Mesothelial cell of epicardium (in vitro differentiated cells): ENCODE measurements at regions not wholly inside any gene's neighbourhood (a gene's known extent, or its start where the extent isn't known, plus 50 kb on each side); places are given as distances from the start of the nearest gene placed in this dataset.

Experiments
- DNase-seq, 2 experiments: peaks; one replicate each; pipeline ENCODE4 v3.0.0; 2021; ENCODE audit warnings: low spot score in 2 of 2; ENCODE audit not compliant: unreplicated experiment in 2 of 2
- H3K27ac Mint-ChIP-seq: 2 replicates; pipeline ENCODE4 v1.8.0; 2021; ENCODE audit warnings: mixed read lengths
- H3K27me3 Mint-ChIP-seq: 2 replicates; pipeline ENCODE4 v1.8.0; 2021; ENCODE audit warnings: low read depth, mixed read lengths
- H3K36me3 Mint-ChIP-seq: 2 replicates; pipeline ENCODE4 v1.8.0; 2021; ENCODE audit warnings: mixed read lengths
- H3K4me1 Mint-ChIP-seq: 2 replicates; pipeline ENCODE4 v1.8.0; 2021; ENCODE audit warnings: mixed read lengths
- H3K4me3 Mint-ChIP-seq: 2 replicates; pipeline ENCODE4 v1.8.0; 2021; ENCODE audit warnings: mild to moderate bottlenecking, moderate library complexity, mixed read lengths
- H3K9me3 Mint-ChIP-seq: 2 replicates; pipeline ENCODE4 v1.8.0; 2021; ENCODE audit warnings: mixed read lengths
- TF ChIP-seq, protein P1 (sequence below): fragments of 200-600 bp; sonication (generic); IDR thresholded peaks from one replicate; pipeline ENCODE4 v1.5.0; 2021; ENCODE audit warnings: antibody characterized with exemption; ENCODE audit not compliant: unreplicated experiment

DNA sequence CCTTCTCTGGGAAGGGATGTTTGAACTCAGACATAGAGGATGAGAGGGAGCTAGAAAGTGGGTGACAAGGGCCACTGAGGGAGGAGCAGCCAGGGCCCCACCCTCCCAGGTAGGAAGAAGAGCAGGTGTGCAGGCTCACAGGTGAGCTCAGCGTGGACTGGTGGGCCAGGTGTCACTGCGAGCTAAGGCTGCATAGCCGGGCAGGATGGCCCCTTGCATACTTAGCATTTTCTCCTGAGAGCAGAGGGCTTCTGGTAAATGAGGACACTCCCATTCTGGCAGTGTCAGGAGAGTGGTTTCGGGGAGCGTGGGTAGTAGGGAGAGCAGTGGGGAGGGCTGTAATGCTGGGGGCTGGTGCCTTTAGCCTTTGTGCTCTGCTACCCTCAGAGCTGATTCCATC lies 843.4 kb downstream of the TBC1D22A start:
- peaks cover 4% of the 10 kb centered on the region for H3K36me3 Mint-ChIP-seq
- no peak overlapping the region for H3K27ac Mint-ChIP-seq
- H3K27me3 Mint-ChIP-seq, result no peaks in the 10 kb centered on the region
- H3K4me3 Mint-ChIP-seq, result no peak overlapping the region
- DNase-seq, result no peak
- H3K9me3 Mint-ChIP-seq, result peaks cover 41% of the 10 kb centered on the region
- no peaks in the 10 kb centered on the region for H3K4me1 Mint-ChIP-seq
- TF ChIP-seq, protein P1, sequence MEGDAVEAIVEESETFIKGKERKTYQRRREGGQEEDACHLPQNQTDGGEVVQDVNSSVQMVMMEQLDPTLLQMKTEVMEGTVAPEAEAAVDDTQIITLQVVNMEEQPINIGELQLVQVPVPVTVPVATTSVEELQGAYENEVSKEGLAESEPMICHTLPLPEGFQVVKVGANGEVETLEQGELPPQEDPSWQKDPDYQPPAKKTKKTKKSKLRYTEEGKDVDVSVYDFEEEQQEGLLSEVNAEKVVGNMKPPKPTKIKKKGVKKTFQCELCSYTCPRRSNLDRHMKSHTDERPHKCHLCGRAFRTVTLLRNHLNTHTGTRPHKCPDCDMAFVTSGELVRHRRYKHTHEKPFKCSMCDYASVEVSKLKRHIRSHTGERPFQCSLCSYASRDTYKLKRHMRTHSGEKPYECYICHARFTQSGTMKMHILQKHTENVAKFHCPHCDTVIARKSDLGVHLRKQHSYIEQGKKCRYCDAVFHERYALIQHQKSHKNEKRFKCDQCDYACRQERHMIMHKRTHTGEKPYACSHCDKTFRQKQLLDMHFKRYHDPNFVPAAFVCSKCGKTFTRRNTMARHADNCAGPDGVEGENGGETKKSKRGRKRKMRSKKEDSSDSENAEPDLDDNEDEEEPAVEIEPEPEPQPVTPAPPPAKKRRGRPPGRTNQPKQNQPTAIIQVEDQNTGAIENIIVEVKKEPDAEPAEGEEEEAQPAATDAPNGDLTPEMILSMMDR, result no peak

DNA sequence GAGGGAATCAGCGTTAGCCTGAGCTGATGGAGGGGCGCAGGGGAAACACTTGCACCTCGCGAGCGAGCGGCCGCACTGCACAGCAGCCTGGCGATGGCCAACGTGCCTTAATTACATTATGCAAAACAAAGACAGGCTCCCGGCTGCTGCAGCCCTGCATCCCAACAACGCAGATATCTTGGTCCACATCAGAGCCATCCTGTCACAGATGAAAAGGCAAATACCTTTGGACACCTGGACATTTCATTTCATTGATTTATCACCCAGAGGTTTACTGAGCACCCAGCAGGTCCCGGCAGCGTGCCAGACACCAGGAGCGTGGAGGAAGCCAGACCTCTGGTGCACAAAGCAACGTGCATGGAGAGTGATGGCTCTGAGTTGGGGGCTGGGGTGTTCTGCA lies 843.0 kb downstream of the TBC1D22A start:
- Mint-ChIP-seq H3K27ac (no peak overlapping the region), H3K4me1 (no peaks in the 10 kb centered on the region), H3K36me3 (peaks cover 4% of the 10 kb centered on the region), H3K4me3 (no peak overlapping the region), H3K27me3 (no peaks in the 10 kb centered on the region), H3K9me3 (peaks cover 41% of the 10 kb centered on the region)
- peak in 1 of 2 experiments; percentile 27 for DNase-seq
- TF ChIP-seq, protein P1, result no peak

DNA sequence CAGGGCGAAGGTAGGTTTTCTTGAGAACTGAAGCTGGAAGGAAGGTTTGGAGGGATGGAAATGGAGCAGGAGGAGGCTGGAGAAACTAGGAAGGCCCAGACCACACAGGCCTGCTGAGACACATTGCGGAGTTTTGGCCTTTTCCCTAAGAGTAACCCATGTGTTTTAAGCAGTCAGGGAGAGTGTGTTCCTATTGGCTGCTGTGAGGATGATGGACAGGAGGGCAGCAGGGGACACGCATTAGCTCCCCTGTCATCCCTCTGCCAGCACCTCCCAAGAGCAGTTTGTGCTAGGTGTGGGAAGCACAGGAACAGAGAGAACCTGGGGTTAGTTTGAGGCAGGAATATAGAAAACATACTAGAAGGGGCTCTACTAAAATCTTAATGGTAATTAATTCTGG lies 842.1 kb downstream of the TBC1D22A start:
- H3K9me3 Mint-ChIP-seq, result peaks cover 40% of the 10 kb centered on the region
- H3K27ac Mint-ChIP-seq, result no peak overlapping the region
- TF ChIP-seq, protein P1, result no peak
- DNase-seq, result no peak
- H3K36me3 Mint-ChIP-seq, result peaks cover 4% of the 10 kb centered on the region
- H3K4me3 Mint-ChIP-seq, result no peak overlapping the region
- no peaks in the 10 kb centered on the region for H3K27me3 Mint-ChIP-seq
- H3K4me1 Mint-ChIP-seq, result no peaks in the 10 kb centered on the region

DNA sequence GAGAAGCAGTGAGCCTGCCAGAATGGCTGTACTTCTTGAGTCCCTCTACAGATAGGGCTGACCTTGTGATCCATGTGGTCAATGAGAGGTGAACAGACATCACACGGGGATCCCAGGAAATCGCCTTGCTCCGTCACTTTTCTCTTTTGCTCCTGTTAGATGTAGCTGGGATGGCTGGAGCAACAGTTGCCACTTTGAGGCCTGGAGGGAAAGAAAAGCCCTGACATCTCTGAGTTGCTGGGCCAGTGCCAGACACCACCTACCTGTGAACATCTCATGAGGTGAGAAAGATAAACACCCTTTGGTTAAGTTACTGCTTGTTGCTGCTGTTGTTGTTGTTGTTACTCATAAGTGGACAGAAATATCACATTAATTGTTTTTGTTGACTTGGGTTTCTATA lies 840.3 kb downstream of the TBC1D22A start:
- no peaks in the 10 kb centered on the region for H3K27me3 Mint-ChIP-seq
- no peaks in the 10 kb centered on the region for H3K4me1 Mint-ChIP-seq
- peaks cover 45% of the 10 kb centered on the region for H3K9me3 Mint-ChIP-seq
- H3K36me3 Mint-ChIP-seq, result peaks cover 4% of the 10 kb centered on the region
- H3K4me3 Mint-ChIP-seq, result no peak overlapping the region
- H3K27ac Mint-ChIP-seq, result no peak overlapping the region
- peak in 1 of 2 experiments; percentile 7 for DNase-seq
- TF ChIP-seq, protein P1, result no peak

DNA sequence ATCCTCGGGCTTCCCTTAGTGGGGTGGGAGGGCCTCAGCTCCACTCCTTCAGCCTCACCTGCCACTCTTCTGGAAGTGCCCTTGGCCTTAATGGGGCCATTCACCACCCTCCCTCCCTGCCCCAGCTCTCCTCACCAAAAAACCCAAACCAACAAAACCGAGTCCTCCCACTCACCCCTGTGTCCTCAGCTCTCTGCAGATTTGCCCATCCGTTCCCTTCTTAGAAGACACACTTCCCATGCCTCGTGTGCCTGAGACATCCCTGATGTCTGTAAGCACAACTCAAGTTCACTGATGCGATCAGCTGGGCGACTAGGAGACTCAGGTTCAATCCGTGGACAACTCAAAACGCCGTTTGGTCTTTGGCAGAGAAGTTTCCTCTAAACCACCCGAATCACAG lies 839.2 kb downstream of the TBC1D22A start:
- H3K4me3 Mint-ChIP-seq, result no peak overlapping the region
- no peaks in the 10 kb centered on the region for H3K4me1 Mint-ChIP-seq
- H3K27ac Mint-ChIP-seq, result no peak overlapping the region
- no peaks in the 10 kb centered on the region for H3K27me3 Mint-ChIP-seq
- peaks cover 4% of the 10 kb centered on the region for H3K36me3 Mint-ChIP-seq
- H3K9me3 Mint-ChIP-seq, result peaks cover 55% of the 10 kb centered on the region
- TF ChIP-seq, protein P1, result no peak
- DNase-seq, result peak in 1 of 2 experiments; percentile 14
